GM12878 (cell line): ENCODE measurements at regions not wholly inside any gene's neighbourhood (a gene's known extent, or its start where the extent isn't known, plus 50 kb on each side); places are given as distances from the start of the nearest gene placed in this dataset.

Source experiments
- ATAC-seq: fragments of 200-7000 bp; cut with Tn5 transposase; 3 replicates; pipeline ENCODE4 v1.9.1; 2020; ENCODE audit warnings: mild to moderate bottlenecking, moderate library complexity
- BruUV-seq: library from RNA; stranded (reverse); fragments of 400-500 nt; replicated peaks from 2 replicates; lab custom pipeline; 2021; lab: Mats Ljungman, UMichigan
- CTCF ChIA-PET: fragments of 300-600 bp; sonication (Branson Sonifier 250); formaldehyde crosslinking; extraction: SDS; loops from one replicate; lab custom pipeline; 2021; ENCODE audit warnings: inconsistent platforms; lab: Yijun Ruan, JAX
- POLR2A ChIA-PET: fragments of 350-600 bp; formaldehyde crosslinking; extraction: SDS; loops from one replicate; lab custom pipeline; 2021; ENCODE audit warnings: inconsistent platforms; lab: Charles Lee
- RAD21 ChIA-PET: fragments of 300-600 bp; sonication (Branson Sonifier 250); formaldehyde crosslinking; loops from one replicate; lab custom pipeline; 2023; ENCODE audit warnings: antibody characterized with exemption; ENCODE audit not compliant: unreplicated experiment; lab: Charles Lee
- SMC1A ChIA-PET: fragments of 300-600 bp; sonication (Branson Sonifier 250); formaldehyde crosslinking; loops from one replicate; lab custom pipeline; 2023; ENCODE audit not compliant: unreplicated experiment, uncharacterized antibody; lab: Charles Lee
- DNase-seq: peaks from one replicate; pipeline ENCODE4 v3.0.0-alpha.2; 2011; ENCODE audit warnings: low read depth, low spot score
- FAIRE-seq: peaks from 3 replicates; lab custom pipeline; 2011; peaks lifted over from hg19 to GRCh38; lab: Jason Lieb, UNC
- H2AFZ ChIP-seq: 2 replicates; pipeline ENCODE4 v1.6.0; 2011; ENCODE audit warnings: low read depth, low read length, control low read depth; ENCODE audit not compliant: control insufficient read depth
- H3K27ac ChIP-seq: 2 replicates; pipeline ENCODE4 v1.5.1; 2011; ENCODE audit warnings: control low read depth; ENCODE audit not compliant: control insufficient read depth, insufficient read depth
- H3K27me3 ChIP-seq, 2 experiments: replicated peaks in 1 of 2; 2 replicates each; pipeline versions ENCODE4 v1.6.0 to v1.6.1; 2011; ENCODE audit warnings: low read length in 1 of 2; ENCODE audit not compliant: control insufficient read depth in 2 of 2, insufficient read depth in 2 of 2
- H3K36me3 ChIP-seq, 2 experiments: 2 replicates each; pipeline ENCODE4 v1.5.1; 2011; ENCODE audit warnings: low read length in 1 of 2; ENCODE audit not compliant: control insufficient read depth in 2 of 2, insufficient read depth in 2 of 2
- H3K4me1 ChIP-seq: 2 replicates; pipeline ENCODE4 v1.6.1; 2011; ENCODE audit warnings: mild to moderate bottlenecking, low read length, moderate library complexity, mixed read lengths; ENCODE audit not compliant: control insufficient read depth, insufficient read depth
- H3K4me2 ChIP-seq: 2 replicates; pipeline ENCODE4 v1.6.0; 2011; ENCODE audit warnings: control low read depth; ENCODE audit not compliant: control insufficient read depth, insufficient read depth
- H3K4me3 ChIP-seq: fragments of 200-600 bp; sonication (generic); 2 replicates; pipeline ENCODE4 v1.5.1; 2016
- H3K79me2 ChIP-seq: 2 replicates; pipeline ENCODE4 v1.6.0; 2011; ENCODE audit warnings: low read length; ENCODE audit not compliant: control insufficient read depth, insufficient read depth
- H3K9ac ChIP-seq: 2 replicates; pipeline ENCODE4 v1.8.0; 2011; ENCODE audit warnings: low read length, control low read depth, mixed read lengths; ENCODE audit not compliant: control insufficient read depth, insufficient read depth
- H3K9me3 ChIP-seq: replicated peaks from 3 replicates; pipeline ENCODE4 v1.5.1; 2011; ENCODE audit warnings: mild to moderate bottlenecking, low read length; ENCODE audit not compliant: control insufficient read depth, insufficient read depth
- H4K20me1 ChIP-seq: 2 replicates; pipeline ENCODE4 v1.6.0; 2011; ENCODE audit not compliant: control insufficient read depth, insufficient read depth
- ASH2L ChIP-seq: fragments of 300-600, 200-600 bp; sonication (generic); IDR thresholded peaks from 2 replicates; pipeline ENCODE4 v1.6.1; 2017; ENCODE audit warnings: low read depth, mild to moderate bottlenecking, borderline replicate concordance
- RELA ChIP-seq: fragments of 450-650 bp; IDR thresholded peaks from 2 replicates; pipeline ENCODE4 v1.8.0; 2014; ENCODE audit warnings: borderline replicate concordance; ENCODE audit not compliant: partially characterized antibody
- SMAD1 ChIP-seq: fragments of 450-650 bp; IDR thresholded peaks from 2 replicates; pipeline ENCODE4 v1.6.1; 2018; ENCODE audit warnings: mild to moderate bottlenecking, low read depth; ENCODE audit not compliant: partially characterized antibody
- SREBF2 ChIP-seq: IDR thresholded peaks from 2 replicates; pipeline ENCODE4 v1.6.1; 2012; ENCODE audit warnings: mild to moderate bottlenecking, low read length
- TCF3 ChIP-seq: IDR thresholded peaks from 2 replicates; pipeline ENCODE4 v1.6.1; 2012; ENCODE audit warnings: low read depth, mild to moderate bottlenecking, low read length, borderline replicate concordance; ENCODE audit not compliant: insufficient read depth
- WGBS: methylation state at CpG from one replicate; pipeline ENCODE4 v1.1.6; 2016; ENCODE audit warnings: low lambda C conversion rate; ENCODE audit not compliant: insufficient replicate concordance, insufficient coverage; ENCODE audit errors: missing lambda C conversion rate; 5-methylcytosine and 5-hydroxymethylcytosine counted together
- in situ Hi-C: fragments of 300-500 bp; cut with MboI; formaldehyde crosslinking; loops from 9 replicates; pipeline ENCODE4 v1.14.3; 2018; ENCODE audit warnings: mixed read lengths
- intact Hi-C: fragments of 100-400 bp; cut with micrococcal nuclease; formaldehyde crosslinking; loops from one replicate; pipeline ENCODE4 v1.14.2; 2022; ENCODE audit not compliant: unreplicated experiment
- TF ChIP-seq, protein P1 (sequence below): fragments of 450-650 bp; formaldehyde crosslinking; IDR thresholded peaks from 2 replicates; pipeline ENCODE4 v1.5.0; 2022; ENCODE audit warnings: mild to moderate bottlenecking, missing genetic modification characterization
- TF ChIP-seq, protein P2 (sequence below): fragments of 450-650 bp; IDR thresholded peaks from 2 replicates; pipeline ENCODE4 v1.6.1; 2016; ENCODE audit warnings: mild to moderate bottlenecking, moderate library complexity, borderline replicate concordance

DNA sequence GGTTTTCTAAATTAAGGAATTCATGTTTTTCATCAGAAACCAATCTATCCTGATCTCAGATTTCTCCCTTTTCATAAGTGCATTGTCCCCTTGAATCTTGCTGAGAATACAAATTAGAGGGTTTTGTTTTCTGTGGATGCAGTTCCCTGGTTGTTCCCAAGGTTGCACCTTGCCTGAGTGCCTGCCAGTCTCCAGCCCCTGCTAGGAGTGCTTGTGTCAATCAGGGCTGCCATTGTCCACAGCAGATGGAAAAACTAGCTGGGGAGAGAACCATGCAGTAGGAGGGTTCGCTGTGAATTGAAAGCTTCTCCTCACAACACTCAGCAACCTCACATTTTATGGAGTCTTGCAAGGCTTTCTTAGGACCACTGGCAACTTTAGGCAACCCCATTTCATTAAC is 210.8 kb upstream of the CTNNB1 start:
- ChIA-PET SMC1A (interaction anchor here (0.7 kb wide), 1 partner anchor 73 kb away, joined by 3 read pairs; no protein-coding TSS in a partner anchor), POLR2A (no interaction called here), RAD21 (no interaction called here), CTCF (no interaction called here)
- Histone ChIP-seq H3K4me3 (no peak overlapping the region), H3K9ac (no peak overlapping the region), H2AFZ (no peak overlapping the region), H3K9me3 (no peaks in the 10 kb centered on the region), H3K79me2 (no peaks in the 10 kb centered on the region), H3K4me1 (no peaks in the 10 kb centered on the region), H3K36me3 (no peaks in the 10 kb centered on the region), H3K27me3 (no peaks in the 10 kb centered on the region; a peak in 1 of 4 replicates), H4K20me1 (no peaks in the 10 kb centered on the region), H3K4me2 (no peak overlapping the region), H3K27ac (no peak overlapping the region)
- WGBS = 44% methylated on average over 1 of the region's 1 CpG
- DNase-seq (no peak), FAIRE-seq (no peak), ATAC-seq (no peak)
- BruUV-seq = no TSS peak
- TF ChIP-seq, protein P1, sequence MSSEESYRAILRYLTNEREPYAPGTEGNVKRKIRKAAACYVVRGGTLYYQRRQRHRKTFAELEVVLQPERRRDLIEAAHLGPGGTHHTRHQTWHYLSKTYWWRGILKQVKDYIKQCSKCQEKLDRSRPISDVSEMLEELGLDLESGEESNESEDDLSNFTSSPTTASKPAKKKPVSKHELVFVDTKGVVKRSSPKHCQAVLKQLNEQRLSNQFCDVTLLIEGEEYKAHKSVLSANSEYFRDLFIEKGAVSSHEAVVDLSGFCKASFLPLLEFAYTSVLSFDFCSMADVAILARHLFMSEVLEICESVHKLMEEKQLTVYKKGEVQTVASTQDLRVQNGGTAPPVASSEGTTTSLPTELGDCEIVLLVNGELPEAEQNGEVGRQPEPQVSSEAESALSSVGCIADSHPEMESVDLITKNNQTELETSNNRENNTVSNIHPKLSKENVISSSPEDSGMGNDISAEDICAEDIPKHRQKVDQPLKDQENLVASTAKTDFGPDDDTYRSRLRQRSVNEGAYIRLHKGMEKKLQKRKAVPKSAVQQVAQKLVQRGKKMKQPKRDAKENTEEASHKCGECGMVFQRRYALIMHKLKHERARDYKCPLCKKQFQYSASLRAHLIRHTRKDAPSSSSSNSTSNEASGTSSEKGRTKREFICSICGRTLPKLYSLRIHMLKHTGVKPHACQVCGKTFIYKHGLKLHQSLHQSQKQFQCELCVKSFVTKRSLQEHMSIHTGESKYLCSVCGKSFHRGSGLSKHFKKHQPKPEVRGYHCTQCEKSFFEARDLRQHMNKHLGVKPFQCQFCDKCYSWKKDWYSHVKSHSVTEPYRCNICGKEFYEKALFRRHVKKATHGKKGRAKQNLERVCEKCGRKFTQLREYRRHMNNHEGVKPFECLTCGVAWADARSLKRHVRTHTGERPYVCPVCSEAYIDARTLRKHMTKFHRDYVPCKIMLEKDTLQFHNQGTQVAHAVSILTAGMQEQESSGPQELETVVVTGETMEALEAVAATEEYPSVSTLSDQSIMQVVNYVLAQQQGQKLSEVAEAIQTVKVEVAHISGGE = no peak
- TF ChIP-seq RELA (no peak), SREBF2 (no peak), TCF3 (no peak), SMAD1 (no peak), ASH2L (no peak)
- TF ChIP-seq, protein P2, sequence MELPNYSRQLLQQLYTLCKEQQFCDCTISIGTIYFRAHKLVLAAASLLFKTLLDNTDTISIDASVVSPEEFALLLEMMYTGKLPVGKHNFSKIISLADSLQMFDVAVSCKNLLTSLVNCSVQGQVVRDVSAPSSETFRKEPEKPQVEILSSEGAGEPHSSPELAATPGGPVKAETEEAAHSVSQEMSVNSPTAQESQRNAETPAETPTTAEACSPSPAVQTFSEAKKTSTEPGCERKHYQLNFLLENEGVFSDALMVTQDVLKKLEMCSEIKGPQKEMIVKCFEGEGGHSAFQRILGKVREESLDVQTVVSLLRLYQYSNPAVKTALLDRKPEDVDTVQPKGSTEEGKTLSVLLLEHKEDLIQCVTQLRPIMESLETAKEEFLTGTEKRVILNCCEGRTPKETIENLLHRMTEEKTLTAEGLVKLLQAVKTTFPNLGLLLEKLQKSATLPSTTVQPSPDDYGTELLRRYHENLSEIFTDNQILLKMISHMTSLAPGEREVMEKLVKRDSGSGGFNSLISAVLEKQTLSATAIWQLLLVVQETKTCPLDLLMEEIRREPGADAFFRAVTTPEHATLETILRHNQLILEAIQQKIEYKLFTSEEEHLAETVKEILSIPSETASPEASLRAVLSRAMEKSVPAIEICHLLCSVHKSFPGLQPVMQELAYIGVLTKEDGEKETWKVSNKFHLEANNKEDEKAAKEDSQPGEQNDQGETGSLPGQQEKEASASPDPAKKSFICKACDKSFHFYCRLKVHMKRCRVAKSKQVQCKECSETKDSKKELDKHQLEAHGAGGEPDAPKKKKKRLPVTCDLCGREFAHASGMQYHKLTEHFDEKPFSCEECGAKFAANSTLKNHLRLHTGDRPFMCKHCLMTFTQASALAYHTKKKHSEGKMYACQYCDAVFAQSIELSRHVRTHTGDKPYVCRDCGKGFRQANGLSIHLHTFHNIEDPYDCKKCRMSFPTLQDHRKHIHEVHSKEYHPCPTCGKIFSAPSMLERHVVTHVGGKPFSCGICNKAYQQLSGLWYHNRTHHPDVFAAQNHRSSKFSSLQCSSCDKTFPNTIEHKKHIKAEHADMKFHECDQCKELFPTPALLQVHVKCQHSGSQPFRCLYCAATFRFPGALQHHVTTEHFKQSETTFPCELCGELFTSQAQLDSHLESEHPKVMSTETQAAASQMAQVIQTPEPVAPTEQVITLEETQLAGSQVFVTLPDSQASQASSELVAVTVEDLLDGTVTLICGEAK = no peak
- intact Hi-C loops (no loop called here), in situ Hi-C loops (no loop called here)
